ENCODE measurements at regions not wholly inside any gene's neighbourhood (a gene's known extent, or its start where the extent isn't known, plus 50 kb on each side); places are given as distances from the start of the nearest gene placed in this dataset.

- no peak for TF ChIP-seq CTCF (IDR thresholded peaks at IDR 0.05)
These were observed 147.3 kb upstream of the TLE3 start for GRCh38 chr15:70244978-70245542.

GRCh38 chr15:70243686-70244540, 146.2 kb upstream of the TLE3 start:
- TF ChIP-seq CTCF (IDR thresholded peaks at IDR 0.05), result no peak

GRCh38 chr15:70242951-70243685, 145.4 kb upstream of the TLE3 start:
- no peak for TF ChIP-seq CTCF (IDR thresholded peaks at IDR 0.05)

GRCh38 chr15:70241561-70242320, 144.0 kb upstream of the TLE3 start:
- no peak for TF ChIP-seq CTCF (IDR thresholded peaks at IDR 0.05)

GRCh38 chr15:70240820-70241430, 143.2 kb upstream of the TLE3 start:
- TF ChIP-seq CTCF (IDR thresholded peaks at IDR 0.05), result no peak

GRCh38 chr15:70240082-70240481, 142.4 kb upstream of the TLE3 start:
- no peak for TF ChIP-seq CTCF (IDR thresholded peaks at IDR 0.05)

- no peak for TF ChIP-seq CTCF (IDR thresholded peaks at IDR 0.05)
These were observed 141.2 kb upstream of the TLE3 start for GRCh38 chr15:70238917-70239316.

Measured in LNCAP (cell line).